ENCODE measurements at regions not wholly inside any gene's neighbourhood (a gene's known extent, or its start where the extent isn't known, plus 50 kb on each side); places are given as distances from the start of the nearest gene placed in this dataset.

GRCh38 chr2:103196802-103197201 is 435.0 kb downstream of the TMEM182 start:
- TF ChIP-seq CTCF (conservative IDR thresholded peaks at IDR 0.05; ENCODE audit: low read depth, low read length): no peak
- TF ChIP-seq EZH2 (IDR thresholded peaks at IDR 0.05; ENCODE audit: low read length, unreplicated experiment): no peak
